Panc1 (cell line): ENCODE measurements at regions not wholly inside any gene's neighbourhood (a gene's known extent, or its start where the extent isn't known, plus 50 kb on each side); places are given as distances from the start of the nearest gene placed in this dataset.
"Not testable (repeated sequence)": the region's sequence is repeated elsewhere in the genome, so short reads cannot be mapped to it uniquely, and the experiment has no call there.

Experiments
- ATAC-seq: fragments of 200-7000 bp; cut with Tn5 transposase; 2 replicates; pipeline ENCODE4 v1.9.1; 2020; ENCODE audit warnings: mild to moderate bottlenecking, moderate library complexity
- BruUV-seq: library from RNA; stranded (reverse); fragments of 400-500 nt; replicated peaks from 2 replicates; lab custom pipeline; 2021; lab: Mats Ljungman, UMichigan
- CTCF ChIA-PET: fragments of 300-600 bp; sonication (Branson Sonifier 250); formaldehyde crosslinking; loops from one replicate; lab custom pipeline; 2022; ENCODE audit warnings: antibody characterized with exemption; lab: Charles Lee
- POLR2A ChIA-PET: fragments of 300-600 bp; sonication (Branson Sonifier 250); formaldehyde crosslinking; loops from one replicate; lab custom pipeline; 2022; ENCODE audit warnings: antibody characterized with exemption; lab: Charles Lee
- DNase-seq: peaks from one replicate; pipeline ENCODE4 v3.0.0-alpha.2; 2010; ENCODE audit warnings: low read depth, low spot score
- H3K27ac ChIP-seq: 2 replicates; pipeline ENCODE4 v1.5.1; 2011; ENCODE audit warnings: mild to moderate bottlenecking, low read length, inconsistent platforms
- H3K27me3 ChIP-seq: fragments of 200-500 bp; sonication (Bioruptor generic); 2 replicates; pipeline ENCODE4 v1.6.0; 2014; ENCODE audit warnings: low read length, inconsistent platforms; ENCODE audit not compliant: control insufficient read depth, insufficient read depth
- H3K36me3 ChIP-seq: fragments of 200-500 bp; sonication (Bioruptor generic); 2 replicates; pipeline ENCODE4 v1.5.1; 2014; ENCODE audit warnings: inconsistent platforms, mild to moderate bottlenecking, low read length, moderate library complexity; ENCODE audit not compliant: control insufficient read depth, insufficient read depth
- H3K4me1 ChIP-seq: 2 replicates; pipeline ENCODE4 v1.5.1; 2011; ENCODE audit warnings: inconsistent platforms, mild to moderate bottlenecking, low read length, moderate library complexity; ENCODE audit not compliant: control insufficient read depth, insufficient read depth
- H3K4me3 ChIP-seq, 2 experiments: 2 replicates each; pipeline ENCODE4 v1.5.1; 2011 to 2012; ENCODE audit warnings: low read depth in 2 of 2, low read length in 2 of 2, mild to moderate bottlenecking in 2 of 2, inconsistent platforms in 1 of 2, moderate library complexity in 1 of 2
- H3K9me3 ChIP-seq: fragments of 200-500 bp; sonication (Bioruptor generic); 2 replicates; pipeline ENCODE4 v1.5.1; 2014; ENCODE audit warnings: low read depth, mild to moderate bottlenecking, inconsistent platforms, low read length, moderate library complexity; ENCODE audit not compliant: control insufficient read depth, insufficient read depth
- CTCF ChIP-seq: fragments of 450-650 bp; IDR thresholded peaks from 2 replicates; pipeline ENCODE4 v1.5.1; 2017; ENCODE audit warnings: mild to moderate bottlenecking
- POLR2AphosphoS5 ChIP-seq: IDR thresholded peaks from 2 replicates; pipeline ENCODE4 v1.6.1; 2012; ENCODE audit warnings: mild to moderate bottlenecking, low read depth, low read length, moderate library complexity
- REST ChIP-seq, 2 experiments: IDR thresholded peaks; 2 replicates each; pipeline ENCODE4 v1.6.1; 2011 to 2012; ENCODE audit warnings: low read depth in 2 of 2, control low read depth in 1 of 2, low read length in 1 of 2, mild to moderate bottlenecking in 1 of 2, moderate library complexity in 1 of 2; ENCODE audit not compliant: insufficient read depth in 1 of 2
- SIN3A ChIP-seq: IDR thresholded peaks from 2 replicates; pipeline ENCODE4 v1.6.1; 2012; ENCODE audit warnings: low read depth, mild to moderate bottlenecking, low read length, moderate library complexity, borderline replicate concordance; ENCODE audit not compliant: insufficient read depth
- TCF7L2 ChIP-seq: IDR thresholded peaks from 2 replicates; pipeline ENCODE4 v1.6.1; 2011; ENCODE audit warnings: mild to moderate bottlenecking, low read depth, low read length, inconsistent platforms
- in situ Hi-C: cut with HindIII; loops from 2 replicates; pipeline ENCODE4 v1.10.0; 2016; ENCODE audit warnings: low sequenced_read_pairs, low pct_unique_long_range_greater_than_20kb
- intact Hi-C: fragments of 100-400 bp; cut with micrococcal nuclease; formaldehyde crosslinking; loops from one replicate; pipeline ENCODE4 v1.10.0; 2022; ENCODE audit not compliant: unreplicated experiment

GRCh38 chr10:38209332-38209731, 115.2 kb downstream of the ZNF37A start:
- ATAC-seq (no peak), DNase-seq (no peak)
- Histone ChIP-seq H3K36me3 (no peaks in the 10 kb centered on the region), H3K4me1 (no peaks in the 10 kb centered on the region), H3K4me3 (no peak overlapping the region), H3K27me3 (no peaks in the 10 kb centered on the region), H3K27ac (no peak overlapping the region), H3K9me3 (no peaks in the 10 kb centered on the region)
- intact Hi-C loops (no loop called here), in situ Hi-C loops (no loop called here)
- POLR2A ChIA-PET = no interaction called here
- no peak for TF ChIP-seq REST (IDR thresholded peaks at IDR 0.05; ENCODE audit: insufficient read depth in 1 of 2, low read depth in 2 of 2, low read length in 1 of 2)
- TF ChIP-seq TCF7L2 = no peak
- TF ChIP-seq SIN3A = no peak
- no peak for TF ChIP-seq POLR2AphosphoS5
- no peak for TF ChIP-seq CTCF
- no TSS peak for BruUV-seq
- CTCF ChIA-PET = no interaction called here

GRCh38 chr10:38209748-38210147, 115.6 kb downstream of the ZNF37A start:
- H3K4me1 ChIP-seq, CTCF ChIA-PET, H3K9me3 ChIP-seq, H3K4me3 ChIP-seq, H3K27ac ChIP-seq, intact Hi-C loops, in situ Hi-C loops, H3K27me3 ChIP-seq, ATAC-seq, DNase-seq, POLR2A ChIA-PET, H3K36me3 ChIP-seq, BruUV-seq: not testable (repeated sequence)

- in situ Hi-C loops = no loop called here
- no peak for ATAC-seq
Observed at GRCh38 chr10:38212460-38212859, 118.3 kb downstream of the ZNF37A start.

More at GRCh38 chr10:38212460-38212859, 118.3 kb downstream of the ZNF37A start:
- no peaks in the 10 kb centered on the region for H3K36me3 ChIP-seq
- no peaks in the 10 kb centered on the region for H3K9me3 ChIP-seq
- no peak overlapping the region for H3K27ac ChIP-seq
- TF ChIP-seq CTCF (no peak), TCF7L2 (no peak), SIN3A (no peak), POLR2AphosphoS5 (no peak), REST (IDR thresholded peaks at IDR 0.05; ENCODE audit: insufficient read depth in 1 of 2, low read depth in 2 of 2, low read length in 1 of 2) (no peak)
- no peak overlapping the region for H3K4me3 ChIP-seq
- ChIA-PET POLR2A (no interaction called here), CTCF (no interaction called here)
- DNase-seq = no peak
- no peaks in the 10 kb centered on the region for H3K27me3 ChIP-seq
- intact Hi-C loops = no loop called here
- no peaks in the 10 kb centered on the region for H3K4me1 ChIP-seq
- BruUV-seq = no TSS peak
